ENCODE measurements at regions not wholly inside any gene's neighbourhood (a gene's known extent, or its start where the extent isn't known, plus 50 kb on each side); places are given as distances from the start of the nearest gene placed in this dataset.

DNA sequence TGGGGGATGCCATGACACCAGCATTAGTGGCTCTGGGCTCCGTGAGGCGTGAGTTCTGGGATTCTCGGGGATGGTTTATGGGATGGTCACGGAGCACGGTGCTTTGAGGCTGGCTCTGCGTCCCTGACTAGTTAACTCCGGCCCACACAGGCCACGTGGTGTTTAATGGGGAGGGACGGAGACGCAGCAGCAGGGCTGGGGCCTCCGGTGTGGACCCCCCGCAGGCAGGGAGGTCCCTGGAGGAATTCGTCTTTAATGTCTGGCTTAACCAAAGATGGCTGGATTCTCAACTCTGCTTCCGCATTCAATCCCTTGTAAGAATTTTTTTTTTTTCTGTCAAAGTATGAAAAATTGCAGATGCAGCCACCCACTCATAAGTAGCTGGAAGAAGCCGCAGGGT lies 86.4 kb upstream of the RFLNA start:
- TF ChIP-seq, protein P1, sequence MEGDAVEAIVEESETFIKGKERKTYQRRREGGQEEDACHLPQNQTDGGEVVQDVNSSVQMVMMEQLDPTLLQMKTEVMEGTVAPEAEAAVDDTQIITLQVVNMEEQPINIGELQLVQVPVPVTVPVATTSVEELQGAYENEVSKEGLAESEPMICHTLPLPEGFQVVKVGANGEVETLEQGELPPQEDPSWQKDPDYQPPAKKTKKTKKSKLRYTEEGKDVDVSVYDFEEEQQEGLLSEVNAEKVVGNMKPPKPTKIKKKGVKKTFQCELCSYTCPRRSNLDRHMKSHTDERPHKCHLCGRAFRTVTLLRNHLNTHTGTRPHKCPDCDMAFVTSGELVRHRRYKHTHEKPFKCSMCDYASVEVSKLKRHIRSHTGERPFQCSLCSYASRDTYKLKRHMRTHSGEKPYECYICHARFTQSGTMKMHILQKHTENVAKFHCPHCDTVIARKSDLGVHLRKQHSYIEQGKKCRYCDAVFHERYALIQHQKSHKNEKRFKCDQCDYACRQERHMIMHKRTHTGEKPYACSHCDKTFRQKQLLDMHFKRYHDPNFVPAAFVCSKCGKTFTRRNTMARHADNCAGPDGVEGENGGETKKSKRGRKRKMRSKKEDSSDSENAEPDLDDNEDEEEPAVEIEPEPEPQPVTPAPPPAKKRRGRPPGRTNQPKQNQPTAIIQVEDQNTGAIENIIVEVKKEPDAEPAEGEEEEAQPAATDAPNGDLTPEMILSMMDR (conservative IDR thresholded peaks at IDR 0.05), result no peak
- no peak for TF ChIP-seq ZFX (IDR thresholded peaks at IDR 0.05)
